CD4-positive, alpha-beta T cell (primary cell): ENCODE measurements at regions not wholly inside any gene's neighbourhood (a gene's known extent, or its start where the extent isn't known, plus 50 kb on each side); places are given as distances from the start of the nearest gene placed in this dataset.

ENCODE experiments used
- ATAC-seq: fragments of 200-7000 bp; cut with Tn5 transposase; one replicate; pipeline ENCODE4 v1.10.0; 2022; ENCODE audit warnings: mild to moderate bottlenecking; ENCODE audit not compliant: poor library complexity
- CTCF ChIA-PET: fragments of 350-600 bp; sonication (Branson Sonifier 250); formaldehyde crosslinking; loops from one replicate; lab custom pipeline; 2021; ENCODE audit warnings: antibody characterized with exemption, inconsistent platforms; lab: Charles Lee
- POLR2A ChIA-PET: fragments of 350-600 bp; sonication (Branson Sonifier 250); formaldehyde crosslinking; loops from one replicate; lab custom pipeline; 2021; ENCODE audit warnings: antibody characterized with exemption, inconsistent platforms; lab: Charles Lee
- DNase-seq, 14 experiments: peaks; one replicate each; pipeline ENCODE4 v3.0.0-alpha.2; 2013 to 2020; ENCODE audit warnings: mixed read lengths in 2 of 14
- H3K27ac ChIP-seq, 2 donors: one replicate each; pipeline versions ENCODE4 v1.5.1 to v1.7.0; 2013; ENCODE audit warnings: low read length in 2 of 2, low read depth in 1 of 2, mild to moderate bottlenecking in 1 of 2
- H3K27me3 ChIP-seq, 2 experiments: 1 replicate in 1 of 2; 2 replicates in 1 of 2; pipeline versions ENCODE4 v1.6.1 to v1.7.0; 2013; ENCODE audit warnings: low read length in 2 of 2, control low read depth in 1 of 2, mild to moderate bottlenecking in 1 of 2, moderate library complexity in 1 of 2; ENCODE audit not compliant: insufficient read depth in 2 of 2, control insufficient read depth in 1 of 2
- H3K36me3 ChIP-seq: one replicate; pipeline ENCODE4 v1.6.1; 2013; ENCODE audit warnings: low read length, control low read depth; ENCODE audit not compliant: insufficient read depth
- H3K4me1 ChIP-seq: one replicate; pipeline ENCODE4 v1.6.1; 2013; ENCODE audit warnings: low read length, control low read depth; ENCODE audit not compliant: insufficient read depth
- H3K4me3 ChIP-seq: one replicate; pipeline ENCODE4 v1.5.1; 2013; ENCODE audit warnings: mild to moderate bottlenecking, low read length, moderate library complexity
- H3K9me3 ChIP-seq, 2 experiments: 1 replicate in 1 of 2; 2 replicates in 1 of 2; pipeline versions ENCODE4 v1.6.1 to v1.7.0; 2013; ENCODE audit warnings: low read length in 2 of 2, mild to moderate bottlenecking in 2 of 2, control low read depth in 1 of 2, moderate library complexity in 1 of 2; ENCODE audit not compliant: control insufficient read depth in 1 of 2, insufficient read depth in 1 of 2
- H3K27ac Mint-ChIP-seq: one replicate; pipeline ENCODE4 v1.8.0; 2020; ENCODE audit warnings: mixed read lengths
- H3K27me3 Mint-ChIP-seq: one replicate; pipeline ENCODE4 v1.8.0; 2021; ENCODE audit warnings: mixed read lengths
- H3K36me3 Mint-ChIP-seq: one replicate; pipeline ENCODE4 v1.8.0; 2021; ENCODE audit warnings: low read depth, mixed read lengths
- H3K4me1 Mint-ChIP-seq: one replicate; pipeline ENCODE4 v1.8.0; 2021; ENCODE audit warnings: low read depth, mixed read lengths
- H3K4me3 Mint-ChIP-seq: one replicate; pipeline ENCODE4 v1.8.0; 2020; ENCODE audit warnings: mild to moderate bottlenecking, mixed read lengths
- H3K9me3 Mint-ChIP-seq: one replicate; pipeline ENCODE4 v1.8.0; 2020; ENCODE audit warnings: mixed read lengths
- CTCF ChIP-seq: fragments of 200-600 bp; IDR thresholded peaks from one replicate; pipeline ENCODE4 v1.8.0; 2022; ENCODE audit warnings: antibody characterized with exemption, mild to moderate bottlenecking
- intact Hi-C, 2 experiments: fragments of 100-400 bp; cut with DNase I in 1 of 2; cut with micrococcal nuclease in 1 of 2; formaldehyde crosslinking; loops; one replicate each; pipeline versions ENCODE4 v1.15.1 to v1.9.0; 2023 to 2025; cut with DNase I, micrococcal nuclease

- no peak for TF ChIP-seq CTCF
- Mint-ChIP-seq H3K4me1 (no peaks in the 10 kb centered on the region), H3K36me3 (no peaks in the 10 kb centered on the region), H3K9me3 (no peaks in the 10 kb centered on the region), H3K27me3 (no peaks in the 10 kb centered on the region), H3K27ac (no peak overlapping the region), H3K4me3 (no peak overlapping the region)
- ATAC-seq (no peak), DNase-seq (no peak)
- Histone ChIP-seq H3K4me1 (no peaks in the 10 kb centered on the region), H3K27ac (no peak overlapping the region), H3K4me3 (no peak overlapping the region), H3K27me3 (no peaks in the 10 kb centered on the region), H3K36me3 (no peaks in the 10 kb centered on the region), H3K9me3 (peaks cover 7 to 9% of the 10 kb centered on the region in 2 experiments)
- intact Hi-C loops = no loop called here
- CTCF ChIA-PET = interaction anchor here (1.6 kb wide), 1 partner anchor 9 kb away, joined by 3 read pairs; no protein-coding TSS in a partner anchor
- POLR2A ChIA-PET = interaction anchor here (1.0 kb wide), 1 partner anchor 79 kb away, joined by 3 read pairs; no protein-coding TSS in a partner anchor
These were observed 142.7 kb downstream of the MRPS6 start for GRCh38 chr21:34215911-34216717.

DNA sequence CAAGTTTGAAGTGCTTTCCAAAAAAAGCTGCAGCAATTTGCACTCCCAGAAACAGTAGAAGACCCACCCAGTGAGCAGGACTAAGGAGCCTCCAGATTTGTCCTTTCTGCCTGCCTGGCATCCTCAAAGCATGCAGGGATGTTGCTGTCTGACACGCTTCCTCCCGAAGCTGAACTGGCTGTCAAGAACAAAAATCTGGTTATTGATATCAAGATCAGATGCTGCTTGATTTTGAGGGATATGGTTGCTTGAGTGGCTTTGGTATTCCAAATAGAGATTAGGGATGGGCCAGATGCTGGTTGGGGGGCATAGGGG lies 143.3 kb downstream of the MRPS6 start:
- no peak overlapping the region for H3K4me3 ChIP-seq
- ChIA-PET CTCF (interaction anchor here (1.6 kb wide), 1 partner anchor 9 kb away, joined by 3 read pairs; no protein-coding TSS in a partner anchor), POLR2A (interaction anchor here (1.0 kb wide), 1 partner anchor 78 kb away, joined by 3 read pairs; no protein-coding TSS in a partner anchor)
- H3K27me3 ChIP-seq = no peaks in the 10 kb centered on the region
- no peaks in the 10 kb centered on the region for H3K36me3 Mint-ChIP-seq
- H3K4me1 ChIP-seq = no peaks in the 10 kb centered on the region
- ATAC-seq (no peak), DNase-seq (no peak)
- H3K9me3 ChIP-seq = peaks cover 7 to 9% of the 10 kb centered on the region in 2 experiments
- H3K27ac Mint-ChIP-seq = no peak overlapping the region
- intact Hi-C loops = no loop called here
- H3K27ac ChIP-seq = no peak overlapping the region
- H3K4me1 Mint-ChIP-seq = no peaks in the 10 kb centered on the region
- H3K9me3 Mint-ChIP-seq = no peaks in the 10 kb centered on the region
- TF ChIP-seq CTCF = no peak
- no peaks in the 10 kb centered on the region for H3K27me3 Mint-ChIP-seq
- no peaks in the 10 kb centered on the region for H3K36me3 ChIP-seq
- no peak overlapping the region for H3K4me3 Mint-ChIP-seq

DNA sequence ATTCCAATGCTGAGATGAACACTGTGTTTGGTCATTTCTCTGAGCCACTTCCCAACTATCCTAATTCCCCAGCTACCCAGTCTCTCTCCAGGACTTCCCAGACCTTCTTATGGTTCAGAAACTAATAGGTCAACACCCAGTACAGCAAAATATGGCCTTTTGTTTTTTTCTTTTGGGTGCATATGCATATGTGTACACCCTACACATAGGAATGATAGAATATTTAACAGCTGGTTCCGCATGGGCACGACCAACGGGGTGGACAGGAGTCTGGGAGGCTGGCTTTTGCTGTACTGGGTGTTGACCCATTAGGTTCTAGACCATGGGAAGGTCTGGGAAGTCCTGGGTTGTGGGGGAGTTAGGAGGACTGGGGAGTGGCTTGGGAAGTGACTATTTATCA lies 143.9 kb downstream of the MRPS6 start:
- H3K4me1 Mint-ChIP-seq = no peaks in the 10 kb centered on the region
- DNase-seq = no peak

More for the DNA sequence above, 143.9 kb downstream of the MRPS6 start:
- no peak overlapping the region for H3K4me3 Mint-ChIP-seq
- H3K4me1 ChIP-seq = no peaks in the 10 kb centered on the region
- POLR2A ChIA-PET = no interaction called here
- H3K36me3 ChIP-seq = no peaks in the 10 kb centered on the region
- H3K4me3 ChIP-seq = no peak overlapping the region
- H3K27ac ChIP-seq = no peak overlapping the region
- H3K36me3 Mint-ChIP-seq = no peaks in the 10 kb centered on the region
- H3K27ac Mint-ChIP-seq = no peak overlapping the region
- CTCF ChIA-PET = interaction anchor here (1.6 kb wide), 1 partner anchor 10 kb away, joined by 3 read pairs; no protein-coding TSS in a partner anchor
- peaks cover 7 to 9% of the 10 kb centered on the region in 2 experiments for H3K9me3 ChIP-seq
- H3K27me3 Mint-ChIP-seq = no peaks in the 10 kb centered on the region
- ATAC-seq = no peak
- no peaks in the 10 kb centered on the region for H3K27me3 ChIP-seq
- no peak for TF ChIP-seq CTCF
- intact Hi-C loops = no loop called here
- no peaks in the 10 kb centered on the region for H3K9me3 Mint-ChIP-seq
